Suprapubic skin (tissue), 4 donors: ENCODE measurements at regions not wholly inside any gene's neighbourhood (a gene's known extent, or its start where the extent isn't known, plus 50 kb on each side); places are given as distances from the start of the nearest gene placed in this dataset.
"Not testable (repeated sequence)": the region's sequence is repeated elsewhere in the genome, so short reads cannot be mapped to it uniquely, and the experiment has no call there.

Source experiments
- DNase-seq, 2 donors: peaks; one replicate each; pipeline ENCODE4 v3.0.0-alpha.2; 2019; ENCODE audit warnings: low spot score in 2 of 2
- H3K27ac ChIP-seq: fragments of 200-600 bp; sonication (generic); one replicate; pipeline ENCODE4 v1.5.1; 2019
- H3K27me3 ChIP-seq: fragments of 200-600 bp; sonication (generic); one replicate; pipeline ENCODE4 v1.5.1; 2019
- H3K36me3 ChIP-seq: fragments of 200-600 bp; sonication (generic); one replicate; pipeline ENCODE4 v1.5.1; 2019
- H3K4me1 ChIP-seq: fragments of 200-600 bp; sonication (generic); one replicate; pipeline ENCODE4 v1.5.1; 2019
- H3K4me3 ChIP-seq: fragments of 200-600 bp; sonication (generic); one replicate; pipeline ENCODE4 v1.5.1; 2019; ENCODE audit warnings: mild to moderate bottlenecking
- H3K9me3 ChIP-seq: fragments of 200-600 bp; sonication (generic); one replicate; pipeline ENCODE4 v1.5.1; 2019
- EP300 ChIP-seq: sonication (generic); formaldehyde crosslinking; IDR thresholded peaks from one replicate; pipeline ENCODE4 v1.6.1; 2017; ENCODE audit warnings: antibody characterized with exemption
- POLR2A ChIP-seq, 2 donors: fragments of 450-650 bp; IDR thresholded peaks; one replicate each; pipeline ENCODE4 v1.6.1; 2017; ENCODE audit warnings: antibody characterized with exemption in 2 of 2, mild to moderate bottlenecking in 2 of 2, moderate library complexity in 2 of 2
- POLR2AphosphoS5 ChIP-seq, 3 donors: sonication (generic); formaldehyde crosslinking; IDR thresholded peaks; one replicate each; pipeline ENCODE4 v1.6.1; 2017; ENCODE audit warnings: antibody characterized with exemption in 3 of 3
- WGBS: methylation state at CpG from one replicate; pipeline ENCODE4 v1.1.5; 2018; 5-methylcytosine and 5-hydroxymethylcytosine counted together
- TF ChIP-seq, protein P1 (sequence below), 2 donors: fragments of 200-600 bp in 1 of 2; fragments of 450-650 bp in 1 of 2; sonication (generic) in 1 of 2; IDR thresholded peaks; one replicate each; pipeline ENCODE4 v1.5.1; 2016 to 2019; ENCODE audit warnings: antibody characterized with exemption in 2 of 2, mild to moderate bottlenecking in 1 of 2, moderate library complexity in 1 of 2

DNA sequence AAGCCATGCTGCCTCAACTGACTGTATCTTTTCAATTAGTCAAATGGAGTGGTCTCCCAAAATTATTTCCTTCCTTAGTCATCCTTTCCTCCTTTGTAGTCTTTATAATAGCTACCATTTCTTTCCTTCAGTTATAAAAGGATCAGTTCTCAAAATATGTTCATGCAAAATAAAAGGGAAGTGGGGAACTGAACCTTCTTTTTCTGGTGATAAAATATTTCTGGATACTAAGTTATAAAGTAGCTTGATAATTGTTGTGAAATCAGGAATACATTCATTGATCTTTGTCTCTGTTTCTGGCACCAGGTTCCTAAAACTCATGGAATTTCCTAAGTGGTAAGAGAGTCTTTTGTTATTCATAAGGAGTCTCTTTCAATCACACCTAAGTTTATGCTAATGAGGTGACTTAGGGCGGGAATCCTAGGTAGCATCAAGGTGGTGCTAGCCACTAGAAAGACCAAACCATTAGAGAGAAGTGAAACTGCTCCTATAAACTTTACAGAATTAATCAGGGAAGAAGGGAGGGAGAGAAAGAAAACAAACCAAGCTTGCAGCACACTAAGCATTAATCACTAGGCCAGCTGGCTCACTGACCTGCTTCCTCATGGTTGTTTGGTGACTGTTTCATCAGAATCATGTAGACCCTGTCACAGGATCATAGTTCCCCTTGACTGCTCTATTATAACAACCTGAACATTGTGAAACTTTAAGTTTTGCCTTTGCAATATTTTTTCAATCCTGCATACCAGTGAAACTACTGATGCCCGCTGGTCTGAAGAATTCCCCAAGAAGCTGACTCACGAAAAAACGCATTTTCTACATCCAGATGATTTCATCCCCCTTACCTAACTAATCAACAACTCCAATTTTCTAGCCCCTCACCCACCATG, 161.6 kb upstream of the PTBP2 start:
- TF ChIP-seq POLR2A (IDR thresholded peaks at IDR 0.05), result no peak
- TF ChIP-seq POLR2AphosphoS5 (IDR thresholded peaks at IDR 0.05), result peak in 2 of 3 donors; percentile 49
- 83% methylated on average over 4 of the region's 4 CpGs for WGBS
- Histone ChIP-seq H3K27me3 (no peaks in the 10 kb centered on the region), H3K4me3 (no peak overlapping the region), H3K36me3 (no peaks in the 10 kb centered on the region), H3K4me1 (no peaks in the 10 kb centered on the region), H3K27ac (peak overlapping the region; percentile 41), H3K9me3 (no peaks in the 10 kb centered on the region)
- peak in 1 of 2 donors; percentile 76 for DNase-seq

DNA sequence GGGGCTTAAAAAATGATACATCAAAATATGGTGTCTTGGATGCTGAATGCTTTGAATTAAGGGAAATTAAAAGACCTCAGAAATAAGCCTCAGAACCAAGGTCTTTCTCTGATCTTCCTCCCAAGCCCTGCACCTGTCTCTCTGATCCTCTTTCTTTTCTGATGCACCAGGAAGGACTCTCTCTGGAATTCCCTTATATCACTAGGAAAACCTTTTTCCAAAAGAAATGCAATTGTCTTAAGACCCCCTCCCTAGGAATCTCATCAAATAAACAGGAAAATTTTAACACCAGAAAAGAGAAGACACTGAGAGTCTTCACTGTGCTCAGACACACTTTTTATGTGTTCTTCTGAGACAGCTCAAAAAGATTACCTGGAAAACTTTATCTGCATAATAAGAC, 159.5 kb upstream of the PTBP2 start:
- DNase-seq, result no peak
- Histone ChIP-seq H3K27me3 (no peaks in the 10 kb centered on the region), H3K36me3 (no peaks in the 10 kb centered on the region), H3K4me3 (no peak overlapping the region), H3K9me3 (no peaks in the 10 kb centered on the region), H3K27ac (no peak overlapping the region), H3K4me1 (no peaks in the 10 kb centered on the region)
- TF ChIP-seq, protein P1, sequence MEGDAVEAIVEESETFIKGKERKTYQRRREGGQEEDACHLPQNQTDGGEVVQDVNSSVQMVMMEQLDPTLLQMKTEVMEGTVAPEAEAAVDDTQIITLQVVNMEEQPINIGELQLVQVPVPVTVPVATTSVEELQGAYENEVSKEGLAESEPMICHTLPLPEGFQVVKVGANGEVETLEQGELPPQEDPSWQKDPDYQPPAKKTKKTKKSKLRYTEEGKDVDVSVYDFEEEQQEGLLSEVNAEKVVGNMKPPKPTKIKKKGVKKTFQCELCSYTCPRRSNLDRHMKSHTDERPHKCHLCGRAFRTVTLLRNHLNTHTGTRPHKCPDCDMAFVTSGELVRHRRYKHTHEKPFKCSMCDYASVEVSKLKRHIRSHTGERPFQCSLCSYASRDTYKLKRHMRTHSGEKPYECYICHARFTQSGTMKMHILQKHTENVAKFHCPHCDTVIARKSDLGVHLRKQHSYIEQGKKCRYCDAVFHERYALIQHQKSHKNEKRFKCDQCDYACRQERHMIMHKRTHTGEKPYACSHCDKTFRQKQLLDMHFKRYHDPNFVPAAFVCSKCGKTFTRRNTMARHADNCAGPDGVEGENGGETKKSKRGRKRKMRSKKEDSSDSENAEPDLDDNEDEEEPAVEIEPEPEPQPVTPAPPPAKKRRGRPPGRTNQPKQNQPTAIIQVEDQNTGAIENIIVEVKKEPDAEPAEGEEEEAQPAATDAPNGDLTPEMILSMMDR (IDR thresholded peaks at IDR 0.05), result no peak
- TF ChIP-seq POLR2AphosphoS5 (IDR thresholded peaks at IDR 0.05) (no peak), POLR2A (IDR thresholded peaks at IDR 0.05) (no peak), EP300 (no peak)

DNA sequence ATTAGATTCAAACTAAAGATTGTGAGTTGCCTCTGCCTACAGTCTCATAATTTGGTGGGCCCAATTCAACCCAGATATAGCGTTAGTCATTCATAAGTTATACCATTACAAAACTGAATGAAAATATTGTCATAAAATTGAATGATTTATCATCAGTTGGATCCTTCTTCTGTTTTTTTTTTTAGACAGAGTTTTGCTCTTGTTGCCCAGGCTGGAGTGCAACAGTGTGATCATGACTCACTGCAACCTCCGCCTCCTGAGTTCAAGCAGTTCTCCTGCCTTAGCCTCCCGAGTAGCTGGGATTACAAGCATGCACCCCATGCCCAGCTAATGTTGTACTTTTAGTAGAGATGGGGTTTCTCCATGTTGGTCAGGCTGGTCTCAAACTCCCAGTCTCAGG, 157.2 kb upstream of the PTBP2 start:
- H3K4me3 ChIP-seq, DNase-seq, H3K27me3 ChIP-seq, H3K27ac ChIP-seq, H3K36me3 ChIP-seq, H3K4me1 ChIP-seq, H3K9me3 ChIP-seq: not testable (repeated sequence)
- 86% methylated on average over 3 of the region's 3 CpGs for WGBS

DNA sequence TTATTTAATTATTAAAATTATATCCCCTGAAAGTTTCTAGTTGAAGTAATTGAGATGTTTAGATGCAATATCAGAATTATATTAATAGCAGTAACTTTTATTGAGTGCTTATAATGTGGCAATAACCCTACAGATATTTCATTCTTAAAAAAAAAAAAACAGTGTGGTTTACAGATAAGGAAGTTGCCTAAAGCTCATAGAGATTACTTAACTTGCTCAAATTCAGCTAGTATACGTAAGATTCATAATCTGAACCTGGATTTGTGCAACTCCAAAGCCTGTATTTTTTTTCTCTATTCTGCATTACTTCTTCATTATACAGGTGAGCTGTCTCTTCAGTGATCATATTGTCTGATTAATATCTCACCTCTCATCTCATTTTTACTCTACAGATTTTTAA, 156.0 kb upstream of the PTBP2 start:
- Histone ChIP-seq H3K27ac (no peak overlapping the region), H3K36me3 (no peaks in the 10 kb centered on the region), H3K27me3 (no peaks in the 10 kb centered on the region), H3K9me3 (no peaks in the 10 kb centered on the region), H3K4me1 (no peaks in the 10 kb centered on the region), H3K4me3 (no peak overlapping the region)
- DNase-seq, result no peak
- TF ChIP-seq POLR2AphosphoS5 (IDR thresholded peaks at IDR 0.05), result no peak
- TF ChIP-seq, protein P1 (IDR thresholded peaks at IDR 0.05), result no peak
- no peak for TF ChIP-seq EP300
- TF ChIP-seq POLR2A (IDR thresholded peaks at IDR 0.05), result no peak
- WGBS, result 83% methylated on average over 1 of the region's 1 CpG

DNA sequence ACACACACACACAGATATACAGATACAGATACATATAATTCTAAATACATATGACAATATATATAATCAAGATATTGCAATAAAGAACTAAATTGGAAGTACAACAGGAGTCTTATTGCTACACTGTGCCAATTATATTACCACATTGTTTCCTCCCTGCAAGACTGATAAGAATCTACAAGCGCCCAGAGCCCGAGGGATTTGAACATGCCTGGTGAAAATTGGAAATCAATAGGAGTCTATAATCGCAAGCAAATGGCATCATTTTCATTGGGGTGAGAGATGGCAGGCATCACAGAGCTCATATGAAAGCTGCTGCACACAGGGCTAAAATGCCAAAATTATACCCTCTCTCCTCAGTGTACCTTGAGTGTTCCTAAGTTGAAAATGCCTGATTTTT, 152.9 kb upstream of the PTBP2 start:
- no peaks in the 10 kb centered on the region for H3K27me3 ChIP-seq
- no peak for DNase-seq
- no peaks in the 10 kb centered on the region for H3K9me3 ChIP-seq
- H3K4me3 ChIP-seq, result no peak overlapping the region
- TF ChIP-seq EP300, result no peak
- no peak for TF ChIP-seq POLR2A (IDR thresholded peaks at IDR 0.05)
- TF ChIP-seq, protein P1 (IDR thresholded peaks at IDR 0.05), result no peak
- TF ChIP-seq POLR2AphosphoS5 (IDR thresholded peaks at IDR 0.05), result no peak
- 61% methylated on average over 3 of the region's 3 CpGs for WGBS
- no peaks in the 10 kb centered on the region for H3K4me1 ChIP-seq
- no peak overlapping the region for H3K27ac ChIP-seq
- no peaks in the 10 kb centered on the region for H3K36me3 ChIP-seq

DNA sequence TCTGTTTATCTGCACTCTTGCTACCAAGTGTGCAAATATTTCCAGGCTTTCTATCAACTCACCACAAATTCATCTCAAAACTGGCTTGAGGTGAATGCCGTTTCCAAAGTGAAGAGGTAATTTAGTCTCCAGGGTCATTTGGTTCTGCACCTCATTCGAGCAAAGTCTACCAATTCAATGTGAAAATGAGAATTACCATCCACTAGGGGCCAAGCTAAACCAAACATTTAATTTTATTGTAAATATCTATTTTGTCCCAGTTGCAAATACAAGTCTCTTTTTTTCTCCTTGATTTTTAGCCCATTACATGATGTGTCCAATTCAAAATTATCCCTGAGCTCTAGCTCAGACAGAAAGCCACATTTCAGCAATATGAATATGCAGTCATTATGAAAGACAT, 152.3 kb upstream of the PTBP2 start:
- H3K36me3 ChIP-seq, result no peaks in the 10 kb centered on the region
- H3K27me3 ChIP-seq, result no peaks in the 10 kb centered on the region
- H3K27ac ChIP-seq, result no peak overlapping the region
- TF ChIP-seq EP300 (no peak), POLR2AphosphoS5 (IDR thresholded peaks at IDR 0.05) (no peak), POLR2A (IDR thresholded peaks at IDR 0.05) (no peak)
- TF ChIP-seq, protein P1 (IDR thresholded peaks at IDR 0.05), result no peak
- no peak for DNase-seq
- WGBS, result 83% methylated on average over 2 of the region's 2 CpGs
- H3K4me1 ChIP-seq, result no peaks in the 10 kb centered on the region
- H3K9me3 ChIP-seq, result no peaks in the 10 kb centered on the region
- no peak overlapping the region for H3K4me3 ChIP-seq
